ENCODE measurements at regions not wholly inside any gene's neighbourhood (a gene's known extent, or its start where the extent isn't known, plus 50 kb on each side); places are given as distances from the start of the nearest gene placed in this dataset.

- peaks cover 5 to 6% of the 10 kb centered on the region in 2 donors for H3K9me3 Mint-ChIP-seq
- ATAC-seq (replicated peaks), result peak; percentile 46 to 56
- peak; percentile 11 for DNase-seq
- H3K36me3 Mint-ChIP-seq, result no peaks in the 10 kb centered on the region
- H3K27me3 Mint-ChIP-seq, result peaks cover 12 to 16% of the 10 kb centered on the region in 2 donors
- peaks cover 0 to 2% of the 10 kb centered on the region in 2 donors for H3K4me1 Mint-ChIP-seq
- no peak overlapping the region for H3K27ac Mint-ChIP-seq
- H3K4me3 Mint-ChIP-seq, result no peak overlapping the region
Measured at GRCh38 chr7:145036604-145037405, 201.0 kb upstream of the TPK1 start.

- DNase-seq (no peak), ATAC-seq (replicated peaks) (no peak)
- Mint-ChIP-seq H3K9me3 (peaks cover 5 to 6% of the 10 kb centered on the region in 2 donors), H3K36me3 (no peaks in the 10 kb centered on the region), H3K4me3 (no peak overlapping the region), H3K4me1 (no peaks in the 10 kb centered on the region), H3K27me3 (peaks cover 5 to 7% of the 10 kb centered on the region in 2 donors), H3K27ac (no peak overlapping the region)
Measured at GRCh38 chr7:145031162-145031561, 195.3 kb upstream of the TPK1 start.

- ATAC-seq (replicated peaks), result no peak
- Mint-ChIP-seq H3K27me3 (peaks cover 1 to 7% of the 10 kb centered on the region in 2 donors), H3K36me3 (no peaks in the 10 kb centered on the region), H3K4me3 (no peak overlapping the region), H3K4me1 (no peaks in the 10 kb centered on the region), H3K9me3 (peaks cover 5 to 6% of the 10 kb centered on the region in 2 donors), H3K27ac (no peak overlapping the region)
- DNase-seq, result no peak
Measured at GRCh38 chr7:145030754-145031153, 194.9 kb upstream of the TPK1 start.

GRCh38 chr7:145020454-145020853, 184.6 kb upstream of the TPK1 start:
- Mint-ChIP-seq H3K9me3 (no peaks in the 10 kb centered on the region), H3K4me3 (no peak overlapping the region), H3K36me3 (no peaks in the 10 kb centered on the region), H3K27ac (no peak overlapping the region), H3K4me1 (no peaks in the 10 kb centered on the region), H3K27me3 (peaks cover 0 to 4% of the 10 kb centered on the region in 2 donors)
- no peak for ATAC-seq (replicated peaks)
- DNase-seq, result no peak

- Mint-ChIP-seq H3K4me1 (no peaks in the 10 kb centered on the region), H3K27me3 (peaks cover 0 to 7% of the 10 kb centered on the region in 2 donors), H3K36me3 (no peaks in the 10 kb centered on the region), H3K4me3 (no peak overlapping the region), H3K9me3 (no peaks in the 10 kb centered on the region), H3K27ac (no peak overlapping the region)
- DNase-seq, result no peak
- ATAC-seq (replicated peaks), result no peak
Measured at GRCh38 chr7:145016068-145016467, 180.2 kb upstream of the TPK1 start.

- no peaks in the 10 kb centered on the region for H3K4me1 Mint-ChIP-seq
- H3K27ac Mint-ChIP-seq, result no peak overlapping the region
- peaks cover 0 to 3% of the 10 kb centered on the region in 2 donors for H3K9me3 Mint-ChIP-seq
- no peaks in the 10 kb centered on the region for H3K36me3 Mint-ChIP-seq
- peaks cover 0 to 7% of the 10 kb centered on the region in 2 donors for H3K27me3 Mint-ChIP-seq
- no peak for ATAC-seq (replicated peaks)
- no peak for DNase-seq
- no peak overlapping the region for H3K4me3 Mint-ChIP-seq
Measured at GRCh38 chr7:145009876-145010275, 174.0 kb upstream of the TPK1 start.

- Mint-ChIP-seq H3K4me3 (no peak overlapping the region), H3K27ac (no peak overlapping the region), H3K36me3 (peaks cover 3 to 4% of the 10 kb centered on the region in 2 donors), H3K27me3 (peaks cover 0 to 4% of the 10 kb centered on the region in 2 donors), H3K9me3 (peaks cover 15 to 18% of the 10 kb centered on the region in 2 donors), H3K4me1 (no peaks in the 10 kb centered on the region)
- DNase-seq, result no peak
- no peak for ATAC-seq (replicated peaks)
Measured at GRCh38 chr7:145005601-145006000, 169.7 kb upstream of the TPK1 start.

GRCh38 chr7:144997512-144997911, 161.7 kb upstream of the TPK1 start:
- H3K27me3 Mint-ChIP-seq, result no peaks in the 10 kb centered on the region
- no peak overlapping the region for H3K27ac Mint-ChIP-seq
- ATAC-seq (replicated peaks) (peak in 1 of 2 donors; percentile 41), DNase-seq (no peak)
- no peak overlapping the region for H3K4me3 Mint-ChIP-seq
- H3K9me3 Mint-ChIP-seq, result peaks cover 23 to 25% of the 10 kb centered on the region in 2 donors
- peaks cover 0 to 3% of the 10 kb centered on the region in 2 donors for H3K4me1 Mint-ChIP-seq
- H3K36me3 Mint-ChIP-seq, result peaks cover 3 to 4% of the 10 kb centered on the region in 2 donors

- no peak overlapping the region for H3K4me3 Mint-ChIP-seq
- no peak for DNase-seq
- H3K4me1 Mint-ChIP-seq, result peaks cover 0 to 3% of the 10 kb centered on the region in 2 donors
- no peaks in the 10 kb centered on the region for H3K27me3 Mint-ChIP-seq
- H3K36me3 Mint-ChIP-seq, result no peaks in the 10 kb centered on the region
- no peak overlapping the region for H3K27ac Mint-ChIP-seq
- H3K9me3 Mint-ChIP-seq, result peaks cover 14% of the 10 kb centered on the region in 2 donors
- no peak for ATAC-seq (replicated peaks)
Measured at GRCh38 chr7:144995495-144995894, 159.6 kb upstream of the TPK1 start.

- no peak overlapping the region for H3K4me3 Mint-ChIP-seq
Measured at GRCh38 chr7:144991041-144991440, 155.2 kb upstream of the TPK1 start.

GRCh38 chr7:144987686-144988085, 151.8 kb upstream of the TPK1 start:
- H3K4me1 Mint-ChIP-seq, result no peaks in the 10 kb centered on the region
- no peaks in the 10 kb centered on the region for H3K36me3 Mint-ChIP-seq
- DNase-seq (no peak), ATAC-seq (replicated peaks) (no peak)
- no peak overlapping the region for H3K27ac Mint-ChIP-seq
- no peaks in the 10 kb centered on the region for H3K9me3 Mint-ChIP-seq
- no peak overlapping the region for H3K4me3 Mint-ChIP-seq
- no peaks in the 10 kb centered on the region for H3K27me3 Mint-ChIP-seq

More at GRCh38 chr7:144991041-144991440, 155.2 kb upstream of the TPK1 start:
- Mint-ChIP-seq H3K9me3 (peaks cover 3 to 4% of the 10 kb centered on the region in 2 donors), H3K27ac (no peak overlapping the region), H3K4me1 (peaks cover 0 to 3% of the 10 kb centered on the region in 2 donors), H3K27me3 (no peaks in the 10 kb centered on the region), H3K36me3 (no peaks in the 10 kb centered on the region)
- no peak for DNase-seq
- ATAC-seq (replicated peaks), result no peak

- H3K4me1 Mint-ChIP-seq, result no peaks in the 10 kb centered on the region
- H3K27me3 Mint-ChIP-seq, result no peaks in the 10 kb centered on the region
- H3K27ac Mint-ChIP-seq, result no peak overlapping the region
- no peaks in the 10 kb centered on the region for H3K36me3 Mint-ChIP-seq
- peaks cover 0 to 2% of the 10 kb centered on the region in 2 donors for H3K9me3 Mint-ChIP-seq
- no peak for DNase-seq
- ATAC-seq (replicated peaks), result no peak
- H3K4me3 Mint-ChIP-seq, result no peak overlapping the region
Measured at GRCh38 chr7:144982133-144982532, 146.3 kb upstream of the TPK1 start.

- Mint-ChIP-seq H3K27ac (no peak overlapping the region), H3K27me3 (peaks cover 0 to 5% of the 10 kb centered on the region in 2 donors), H3K4me1 (no peaks in the 10 kb centered on the region), H3K4me3 (no peak overlapping the region), H3K9me3 (peaks cover 0 to 2% of the 10 kb centered on the region in 2 donors), H3K36me3 (no peaks in the 10 kb centered on the region)
- DNase-seq (no peak), ATAC-seq (replicated peaks) (no peak)
Measured at GRCh38 chr7:144975882-144976281, 140.0 kb upstream of the TPK1 start.

- ATAC-seq (replicated peaks), result no peak
- H3K27ac Mint-ChIP-seq, result no peak overlapping the region
- H3K4me3 Mint-ChIP-seq, result no peak overlapping the region
- peaks cover 0 to 5% of the 10 kb centered on the region in 2 donors for H3K27me3 Mint-ChIP-seq
- DNase-seq, result no peak
- no peaks in the 10 kb centered on the region for H3K4me1 Mint-ChIP-seq
- H3K36me3 Mint-ChIP-seq, result no peaks in the 10 kb centered on the region
- no peaks in the 10 kb centered on the region for H3K9me3 Mint-ChIP-seq
Measured at GRCh38 chr7:144969787-144970186, 133.9 kb upstream of the TPK1 start.

- Mint-ChIP-seq H3K4me3 (no peak overlapping the region), H3K9me3 (peaks cover 4% of the 10 kb centered on the region in 2 donors), H3K4me1 (peaks cover 0 to 1% of the 10 kb centered on the region in 2 donors), H3K27ac (no peak overlapping the region), H3K27me3 (no peaks in the 10 kb centered on the region), H3K36me3 (no peaks in the 10 kb centered on the region)
- no peak for DNase-seq
- ATAC-seq (replicated peaks), result no peak
Measured at GRCh38 chr7:144960763-144961162, 124.9 kb upstream of the TPK1 start.
